SU-DHL-6 (cell line): ENCODE measurements at regions not wholly inside any gene's neighbourhood (a gene's known extent, or its start where the extent isn't known, plus 50 kb on each side); places are given as distances from the start of the nearest gene placed in this dataset.
"Not testable (repeated sequence)": the region's sequence is repeated elsewhere in the genome, so short reads cannot be mapped to it uniquely, and the experiment has no call there.

Experiments used
- H2AFZ ChIP-seq: fragments of 200-600 bp; sonication (generic); 2 replicates; pipeline ENCODE4 v1.6.1; 2014; ENCODE audit warnings: low read depth, mild to moderate bottlenecking, moderate library complexity, mixed read lengths, antibody characterized with exemption, low read length; ENCODE audit not compliant: severe bottlenecking
- H3F3A ChIP-seq: fragments of 200-600 bp; shearing (Covaris generic); 2 replicates; pipeline ENCODE4 v1.6.0; 2016; ENCODE audit warnings: antibody characterized with exemption, mild to moderate bottlenecking; ENCODE audit not compliant: insufficient read depth
- H3K27ac ChIP-seq: fragments of 200-600 bp; sonication (generic); 2 replicates; pipeline ENCODE4 v1.5.1; 2016; ENCODE audit warnings: low read depth, mild to moderate bottlenecking, low read length, moderate library complexity, mixed read lengths
- H3K27me3 ChIP-seq: fragments of 200-600 bp; sonication (generic), shearing (Covaris generic); 2 replicates; pipeline ENCODE4 v1.6.0; 2014; ENCODE audit warnings: mild to moderate bottlenecking, low read length
- H3K36me3 ChIP-seq: fragments of 200-600 bp; sonication (generic); 2 replicates; pipeline ENCODE4 v1.6.1; 2014; ENCODE audit warnings: mild to moderate bottlenecking, low read length, mixed read lengths
- H3K4me2 ChIP-seq: fragments of 300-600, 200-600 bp; shearing (Covaris generic), sonication (generic); 2 replicates; pipeline ENCODE4 v1.6.0; 2014; ENCODE audit warnings: low read length, low read depth, mild to moderate bottlenecking; ENCODE audit not compliant: poor library complexity, severe bottlenecking
- H3K4me3 ChIP-seq: fragments of 200-600 bp; sonication (generic); 2 replicates; pipeline ENCODE4 v1.5.1; 2014; ENCODE audit warnings: antibody characterized with exemption, low read length, mild to moderate bottlenecking, mixed read lengths; ENCODE audit not compliant: insufficient read depth, poor library complexity, severe bottlenecking
- H3K79me2 ChIP-seq: fragments of 200-600 bp; sonication (generic); 2 replicates; pipeline ENCODE4 v1.6.1; 2014; ENCODE audit warnings: mild to moderate bottlenecking, low read length, moderate library complexity; ENCODE audit not compliant: insufficient read depth
- H3K9ac ChIP-seq: fragments of 200-600 bp; sonication (generic); 2 replicates; pipeline ENCODE4 v1.7.0; 2014; ENCODE audit warnings: mild to moderate bottlenecking, low read length
- H3K9me2 ChIP-seq: fragments of 200-600 bp; sonication (generic); replicated peaks from 2 replicates; pipeline ENCODE4 v1.6.1; 2014; ENCODE audit warnings: low read length; ENCODE audit not compliant: insufficient read depth
- H3K9me3 ChIP-seq: fragments of 200-600 bp; sonication (generic); 2 replicates; pipeline ENCODE4 v1.6.1; 2014; ENCODE audit warnings: low read length, mixed read lengths; ENCODE audit not compliant: insufficient read depth
- H4K20me1 ChIP-seq: fragments of 200-600 bp; sonication (generic); 2 replicates; pipeline ENCODE4 v1.6.1; 2014; ENCODE audit warnings: low read depth, mild to moderate bottlenecking, antibody characterized with exemption, low read length, moderate library complexity, mixed read lengths
- EZH2phosphoT487 ChIP-seq: fragments of 200-600 bp; sonication (generic), shearing (Covaris generic); conservative IDR thresholded peaks from 2 replicates; pipeline ENCODE4 v1.6.1; 2018; ENCODE audit warnings: mild to moderate bottlenecking, antibody characterized with exemption, low read length, moderate library complexity, mixed read lengths
- TF ChIP-seq, protein P1 (sequence below): fragments of 200-600 bp; sonication (generic); IDR thresholded peaks from one replicate; pipeline ENCODE4 v1.5.1; 2017; ENCODE audit warnings: antibody characterized with exemption, mild to moderate bottlenecking, low read length, moderate library complexity; ENCODE audit not compliant: insufficient read depth, poor library complexity, severe bottlenecking

DNA sequence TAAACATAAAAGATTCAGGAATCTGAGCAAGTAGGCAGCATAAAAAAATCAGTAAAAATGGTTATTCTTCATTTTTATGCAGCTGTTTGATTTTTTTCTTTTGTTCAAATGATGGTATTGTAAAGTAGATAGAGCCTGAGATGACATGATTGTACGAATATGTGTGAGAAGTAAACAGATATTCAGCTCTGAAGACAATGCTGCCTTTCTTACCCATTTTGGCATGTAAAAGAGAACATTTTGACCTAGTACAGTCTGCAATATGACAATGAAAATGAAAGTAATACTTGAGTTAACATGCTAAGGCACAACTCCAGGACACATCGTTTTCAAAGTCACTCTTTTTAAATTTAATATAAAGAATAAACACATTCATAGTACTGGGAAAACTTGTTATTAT lies 95.7 kb upstream of the NCAM2 start:
- Histone ChIP-seq H4K20me1 (no peaks in the 10 kb centered on the region), H3K9me2 (no peaks in the 10 kb centered on the region), H3F3A (no peaks in the 10 kb centered on the region), H3K27ac (no peak overlapping the region), H3K4me3 (no peak overlapping the region), H3K36me3 (no peaks in the 10 kb centered on the region), H3K9ac (no peak overlapping the region), H3K4me2 (peak overlapping the region; percentile 9), H3K27me3 (no peaks in the 10 kb centered on the region), H2AFZ (peak overlapping the region; percentile 60), H3K9me3 (no peaks in the 10 kb centered on the region), H3K79me2 (no peaks in the 10 kb centered on the region)
- TF ChIP-seq, protein P1, sequence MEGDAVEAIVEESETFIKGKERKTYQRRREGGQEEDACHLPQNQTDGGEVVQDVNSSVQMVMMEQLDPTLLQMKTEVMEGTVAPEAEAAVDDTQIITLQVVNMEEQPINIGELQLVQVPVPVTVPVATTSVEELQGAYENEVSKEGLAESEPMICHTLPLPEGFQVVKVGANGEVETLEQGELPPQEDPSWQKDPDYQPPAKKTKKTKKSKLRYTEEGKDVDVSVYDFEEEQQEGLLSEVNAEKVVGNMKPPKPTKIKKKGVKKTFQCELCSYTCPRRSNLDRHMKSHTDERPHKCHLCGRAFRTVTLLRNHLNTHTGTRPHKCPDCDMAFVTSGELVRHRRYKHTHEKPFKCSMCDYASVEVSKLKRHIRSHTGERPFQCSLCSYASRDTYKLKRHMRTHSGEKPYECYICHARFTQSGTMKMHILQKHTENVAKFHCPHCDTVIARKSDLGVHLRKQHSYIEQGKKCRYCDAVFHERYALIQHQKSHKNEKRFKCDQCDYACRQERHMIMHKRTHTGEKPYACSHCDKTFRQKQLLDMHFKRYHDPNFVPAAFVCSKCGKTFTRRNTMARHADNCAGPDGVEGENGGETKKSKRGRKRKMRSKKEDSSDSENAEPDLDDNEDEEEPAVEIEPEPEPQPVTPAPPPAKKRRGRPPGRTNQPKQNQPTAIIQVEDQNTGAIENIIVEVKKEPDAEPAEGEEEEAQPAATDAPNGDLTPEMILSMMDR = no peak
- no peak for TF ChIP-seq EZH2phosphoT487

DNA sequence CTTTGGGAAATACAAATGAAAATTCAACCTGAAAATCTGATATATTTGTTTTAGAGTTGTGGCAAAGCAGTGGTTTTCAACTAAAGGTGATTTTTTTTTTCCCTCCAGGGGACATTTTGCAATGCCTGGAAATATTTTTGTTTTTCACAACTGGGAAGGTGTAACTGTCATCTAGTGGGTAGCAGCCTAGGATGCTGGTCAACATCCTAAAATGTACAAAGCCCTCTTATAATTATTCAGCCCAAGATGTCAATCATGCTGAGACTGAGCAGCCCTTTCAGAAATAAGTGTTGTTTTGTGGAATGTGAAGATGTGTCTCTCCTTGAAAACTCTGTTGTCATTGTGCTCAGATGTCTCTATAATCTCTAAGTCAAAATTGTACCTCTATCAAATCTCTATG lies 95.2 kb upstream of the NCAM2 start:
- no peak overlapping the region for H3K9ac ChIP-seq
- H2AFZ ChIP-seq = no peak overlapping the region
- no peaks in the 10 kb centered on the region for H3F3A ChIP-seq
- TF ChIP-seq, protein P1 = no peak
- TF ChIP-seq EZH2phosphoT487 = no peak
- no peaks in the 10 kb centered on the region for H3K27me3 ChIP-seq
- no peaks in the 10 kb centered on the region for H3K79me2 ChIP-seq
- H3K9me3 ChIP-seq = no peaks in the 10 kb centered on the region
- no peak overlapping the region for H3K4me2 ChIP-seq
- no peaks in the 10 kb centered on the region for H4K20me1 ChIP-seq
- no peaks in the 10 kb centered on the region for H3K36me3 ChIP-seq
- H3K27ac ChIP-seq = no peak overlapping the region
- H3K4me3 ChIP-seq = no peak overlapping the region
- no peaks in the 10 kb centered on the region for H3K9me2 ChIP-seq

DNA sequence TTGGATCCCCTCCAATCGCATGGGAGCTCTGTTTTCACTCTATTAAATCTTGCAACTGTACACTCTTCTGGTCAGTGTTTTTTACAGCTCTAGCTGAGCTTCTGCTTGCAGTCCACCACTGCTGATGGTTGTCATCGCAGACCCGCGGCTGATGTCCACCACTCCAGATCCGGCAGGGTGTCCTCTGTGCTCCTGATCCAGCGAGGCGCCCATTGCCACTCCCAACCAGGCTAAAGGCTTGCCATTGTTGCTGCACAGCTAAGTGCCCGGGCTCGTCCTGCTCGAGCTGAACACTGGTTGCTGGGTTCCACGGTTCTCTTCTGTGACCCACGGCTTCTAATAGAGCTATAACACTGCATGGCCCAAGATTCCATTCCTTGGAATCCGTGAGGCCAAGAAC lies 70.7 kb upstream of the NCAM2 start:
- not testable (repeated sequence) for H4K20me1 ChIP-seq, H3K27me3 ChIP-seq, H3K9ac ChIP-seq, H3K9me3 ChIP-seq, H3F3A ChIP-seq, H2AFZ ChIP-seq, H3K36me3 ChIP-seq, H3K4me3 ChIP-seq, H3K4me2 ChIP-seq, H3K9me2 ChIP-seq, H3K27ac ChIP-seq, H3K79me2 ChIP-seq

DNA sequence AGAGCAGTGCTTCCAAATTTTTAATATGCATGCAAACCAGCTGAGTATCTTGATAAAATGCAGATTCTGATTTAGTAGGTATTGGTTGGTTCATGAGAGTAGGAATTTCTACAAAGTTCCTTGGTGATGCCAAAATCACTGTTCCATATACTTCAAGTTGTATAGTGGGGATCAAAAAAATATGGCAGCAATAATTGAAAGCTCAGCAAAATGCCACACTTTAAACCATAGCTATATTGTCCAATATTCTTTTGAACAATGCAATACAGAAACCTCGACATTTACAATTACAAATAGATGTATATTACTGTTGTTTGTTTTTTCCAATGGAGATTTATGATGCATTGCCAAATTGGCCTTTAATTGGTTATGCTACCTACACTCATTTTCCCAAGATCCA lies 55.7 kb upstream of the NCAM2 start:
- Histone ChIP-seq H3K79me2 (no peaks in the 10 kb centered on the region), H3K9ac (no peak overlapping the region), H3K36me3 (no peaks in the 10 kb centered on the region), H3K27me3 (no peaks in the 10 kb centered on the region), H3K4me2 (no peak overlapping the region), H4K20me1 (no peaks in the 10 kb centered on the region), H3K4me3 (no peak overlapping the region), H3F3A (no peaks in the 10 kb centered on the region), H3K27ac (no peak overlapping the region), H3K9me3 (peaks cover 4% of the 10 kb centered on the region; the same call in 1 of the 2 replicates), H3K9me2 (no peaks in the 10 kb centered on the region), H2AFZ (no peak overlapping the region)
- TF ChIP-seq EZH2phosphoT487 = no peak
- TF ChIP-seq, protein P1 = no peak
